Duodenal mucosa (tissue), 2 donors: ENCODE measurements at regions not wholly inside any gene's neighbourhood (a gene's known extent, or its start where the extent isn't known, plus 50 kb on each side); places are given as distances from the start of the nearest gene placed in this dataset.
"Not testable (repeated sequence)": the region's sequence is repeated elsewhere in the genome, so short reads cannot be mapped to it uniquely, and the experiment has no call there.

Experiments used
- H3K27ac ChIP-seq: one replicate; pipeline ENCODE4 v1.7.0; 2013; ENCODE audit warnings: low read depth, low read length
- H3K27me3 ChIP-seq, 2 donors: one replicate each; pipeline ENCODE4 v1.7.0; 2013; ENCODE audit warnings: low read length in 2 of 2, control low read depth in 1 of 2; ENCODE audit not compliant: insufficient read depth in 2 of 2, control insufficient read depth in 1 of 2
- H3K36me3 ChIP-seq, 2 donors: one replicate each; pipeline ENCODE4 v1.7.0; 2013; ENCODE audit warnings: low read length in 2 of 2, control low read depth in 1 of 2; ENCODE audit not compliant: insufficient read depth in 2 of 2, control insufficient read depth in 1 of 2
- H3K4me1 ChIP-seq, 2 donors: one replicate each; pipeline ENCODE4 v1.7.0; 2013; ENCODE audit warnings: low read length in 2 of 2, control low read depth in 1 of 2; ENCODE audit not compliant: insufficient read depth in 2 of 2, control insufficient read depth in 1 of 2
- H3K4me3 ChIP-seq, 2 donors: one replicate each; pipeline ENCODE4 v1.7.0; 2013; ENCODE audit warnings: low read length in 2 of 2, low read depth in 1 of 2
- H3K9ac ChIP-seq, 2 donors: one replicate each; pipeline ENCODE4 v1.7.0; 2013; ENCODE audit warnings: low read length in 2 of 2, low read depth in 1 of 2
- H3K9me3 ChIP-seq, 2 donors: one replicate each; pipeline ENCODE4 v1.7.0; 2013; ENCODE audit warnings: low read length in 2 of 2, control low read depth in 1 of 2; ENCODE audit not compliant: control insufficient read depth in 1 of 2

- Histone ChIP-seq H3K4me3 (no peak overlapping the region), H3K9me3 (no peaks in the 10 kb centered on the region), H3K4me1 (no peaks in the 10 kb centered on the region), H3K27me3 (no peaks in the 10 kb centered on the region), H3K27ac (no peak overlapping the region), H3K36me3 (no peaks in the 10 kb centered on the region), H3K9ac (no peak overlapping the region)
Measured at GRCh38 chr17:70319516-70319915, 150.2 kb downstream of the KCNJ2 start.

DNA sequence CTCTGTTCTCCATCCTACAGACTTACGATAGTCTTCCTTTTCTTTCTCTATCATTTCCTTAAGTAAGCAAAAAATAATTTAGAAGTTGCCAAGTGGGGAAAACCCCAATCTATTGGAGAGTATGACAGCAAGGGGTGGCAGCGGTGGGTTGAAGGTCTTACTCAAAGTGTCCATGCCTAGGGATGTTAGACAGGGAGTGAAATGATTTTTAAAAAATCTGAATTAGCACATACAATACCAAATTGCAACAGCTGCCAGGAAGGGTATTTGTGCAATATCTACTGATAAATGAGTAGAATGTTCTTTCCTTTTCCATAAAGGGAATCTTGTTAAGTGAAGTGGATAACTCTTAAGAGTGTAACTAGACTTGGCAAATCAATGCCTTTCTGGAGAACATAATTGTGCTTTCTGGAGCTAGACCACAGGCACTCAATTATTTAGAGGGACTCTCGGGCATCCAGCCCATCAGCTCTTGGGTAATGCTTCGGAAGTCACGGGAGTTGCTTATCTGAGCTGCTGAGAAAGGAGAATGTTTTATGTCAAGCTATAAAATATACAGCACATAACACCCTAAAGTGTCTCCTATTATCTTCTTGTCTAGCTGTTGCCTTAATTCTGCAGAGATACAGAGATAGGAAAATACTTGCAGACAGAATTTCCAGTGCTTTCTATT lies 151.5 kb downstream of the KCNJ2 start:
- Histone ChIP-seq H3K4me1 (no peaks in the 10 kb centered on the region), H3K27ac (no peak overlapping the region), H3K4me3 (no peak overlapping the region), H3K27me3 (no peaks in the 10 kb centered on the region), H3K36me3 (no peaks in the 10 kb centered on the region), H3K9ac (no peak overlapping the region), H3K9me3 (no peaks in the 10 kb centered on the region)

DNA sequence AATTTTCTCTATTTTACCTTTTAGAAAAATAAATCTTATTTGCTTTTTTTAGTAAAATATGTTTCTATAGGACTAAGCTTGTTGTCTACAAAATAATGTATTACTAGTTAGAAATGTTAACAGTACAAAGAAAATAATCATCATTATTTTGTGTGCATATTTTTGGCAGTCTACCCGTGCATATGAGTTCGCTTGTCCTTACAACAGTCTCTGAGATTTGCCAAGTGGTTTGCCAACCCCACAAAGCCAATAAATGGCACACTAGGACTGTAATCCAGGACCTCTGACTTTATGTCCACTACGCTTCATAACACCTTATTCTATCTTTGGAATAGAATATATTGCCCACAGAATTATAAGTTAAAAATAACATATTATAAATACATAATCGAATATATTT lies 152.0 kb downstream of the KCNJ2 start:
- no peak overlapping the region for H3K27ac ChIP-seq

DNA sequence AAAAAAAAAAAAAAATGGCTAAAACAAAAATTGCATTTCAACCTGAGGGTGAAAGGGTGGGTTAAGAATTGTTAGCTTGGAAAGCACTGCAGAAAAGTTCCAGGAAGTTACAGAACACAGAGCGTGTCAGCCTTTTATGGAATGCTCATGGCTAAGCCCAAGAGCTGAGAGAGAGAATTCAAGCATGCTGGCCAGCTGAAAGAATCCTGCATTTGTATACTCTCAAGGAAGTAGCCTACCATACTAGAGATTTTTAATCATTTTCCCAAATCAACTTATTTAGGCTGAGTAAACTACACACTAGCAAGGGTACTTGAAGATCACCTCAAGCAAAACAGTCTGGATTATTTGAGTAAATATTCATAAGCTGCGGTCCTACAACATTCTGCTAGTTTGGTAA lies 153.9 kb downstream of the KCNJ2 start:
- no peaks in the 10 kb centered on the region for H3K27me3 ChIP-seq
- no peak overlapping the region for H3K4me3 ChIP-seq
- no peak overlapping the region for H3K9ac ChIP-seq
- H3K4me1 ChIP-seq, result no peaks in the 10 kb centered on the region
- H3K36me3 ChIP-seq, result no peaks in the 10 kb centered on the region
- H3K9me3 ChIP-seq, result no peaks in the 10 kb centered on the region
- H3K27ac ChIP-seq, result no peak overlapping the region

More for the DNA sequence above, 152.0 kb downstream of the KCNJ2 start:
- no peaks in the 10 kb centered on the region for H3K27me3 ChIP-seq
- H3K9me3 ChIP-seq, result no peaks in the 10 kb centered on the region
- no peak overlapping the region for H3K4me3 ChIP-seq
- no peak overlapping the region for H3K9ac ChIP-seq
- H3K36me3 ChIP-seq, result no peaks in the 10 kb centered on the region
- H3K4me1 ChIP-seq, result no peaks in the 10 kb centered on the region

DNA sequence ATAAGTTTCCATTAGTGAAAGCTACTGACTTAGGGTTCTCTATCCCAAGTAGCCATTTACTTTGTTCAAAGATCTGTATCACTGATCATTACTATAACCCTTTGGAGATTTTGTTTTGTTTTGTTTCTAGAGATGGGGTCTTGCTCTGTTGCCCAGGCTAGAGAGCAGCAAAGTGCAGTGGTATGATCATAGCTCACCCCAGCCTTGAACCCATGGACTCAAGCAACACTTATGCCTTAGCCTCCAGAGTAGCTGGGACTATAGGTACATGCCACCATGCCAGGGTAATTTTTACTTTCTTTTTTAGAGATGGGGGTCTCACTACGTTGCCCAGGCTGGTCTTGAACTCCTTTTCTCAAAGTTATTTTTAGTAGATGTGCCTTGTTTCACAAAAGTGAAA lies 154.7 kb downstream of the KCNJ2 start:
- Histone ChIP-seq H3K9me3 (no peaks in the 10 kb centered on the region), H3K4me1 (no peaks in the 10 kb centered on the region), H3K27ac (no peak overlapping the region), H3K36me3 (no peaks in the 10 kb centered on the region), H3K27me3 (no peaks in the 10 kb centered on the region), H3K4me3 (no peak overlapping the region), H3K9ac (no peak overlapping the region)

GRCh38 chr17:70327279-70327678 lies 157.9 kb downstream of the KCNJ2 start:
- no peak overlapping the region for H3K27ac ChIP-seq
- no peaks in the 10 kb centered on the region for H3K27me3 ChIP-seq
- H3K9ac ChIP-seq, result no peak overlapping the region
- no peaks in the 10 kb centered on the region for H3K36me3 ChIP-seq
- H3K9me3 ChIP-seq, result no peaks in the 10 kb centered on the region
- H3K4me1 ChIP-seq, result peaks cover 0 to 2% of the 10 kb centered on the region in 2 donors
- no peak overlapping the region for H3K4me3 ChIP-seq

DNA sequence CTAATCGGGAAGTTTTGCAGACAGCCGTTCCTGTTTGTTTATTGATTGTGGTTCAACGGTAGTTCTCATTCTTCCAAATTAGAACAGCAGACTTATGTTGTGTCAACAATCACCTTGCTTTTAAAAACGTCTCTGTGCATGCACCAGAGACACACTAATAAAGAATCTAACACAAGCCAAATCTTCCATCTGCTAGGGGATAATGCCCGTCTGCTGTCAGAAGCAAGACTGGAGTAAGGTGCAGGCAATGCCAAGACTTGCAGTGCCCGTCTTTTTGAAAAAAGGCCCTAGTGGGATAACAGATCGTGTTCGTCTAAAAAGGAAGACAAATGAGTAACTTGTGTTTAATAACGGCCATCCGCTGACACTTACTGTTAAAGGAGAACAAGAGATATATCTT lies 158.4 kb downstream of the KCNJ2 start:
- no peak overlapping the region for H3K4me3 ChIP-seq
- no peak overlapping the region for H3K27ac ChIP-seq
- H3K4me1 ChIP-seq, result peaks cover 2 to 7% of the 10 kb centered on the region in 2 donors
- H3K36me3 ChIP-seq, result no peaks in the 10 kb centered on the region
- no peaks in the 10 kb centered on the region for H3K27me3 ChIP-seq
- H3K9ac ChIP-seq, result no peak overlapping the region
- no peaks in the 10 kb centered on the region for H3K9me3 ChIP-seq

- H3K9me3 ChIP-seq, result no peaks in the 10 kb centered on the region
- H3K4me1 ChIP-seq, result peaks cover 5 to 8% of the 10 kb centered on the region in 2 donors
- no peak overlapping the region for H3K9ac ChIP-seq
- H3K27ac ChIP-seq, result no peak overlapping the region
- H3K27me3 ChIP-seq, result no peaks in the 10 kb centered on the region
- no peaks in the 10 kb centered on the region for H3K36me3 ChIP-seq
- H3K4me3 ChIP-seq, result no peak overlapping the region
Measured at GRCh38 chr17:70329721-70330120, 160.4 kb downstream of the KCNJ2 start.

DNA sequence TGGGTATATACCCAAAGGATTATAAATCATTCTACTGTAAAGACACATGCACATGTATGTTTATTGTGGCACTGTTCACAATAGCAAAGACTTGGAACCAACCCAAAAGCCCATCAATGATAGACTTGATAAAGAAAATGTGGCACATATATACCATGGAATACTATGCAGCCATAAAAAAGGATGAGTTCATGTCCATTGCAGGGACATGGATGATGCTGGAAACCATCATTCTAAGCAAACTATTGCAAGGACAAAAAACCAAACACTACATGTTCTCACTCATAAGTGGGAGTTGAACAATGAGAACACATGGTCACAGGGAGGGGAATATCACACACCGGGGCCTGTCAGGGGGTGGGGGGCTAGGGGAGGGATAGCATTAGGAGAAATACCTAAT lies 161.7 kb downstream of the KCNJ2 start:
- H3K9ac ChIP-seq, H3K4me3 ChIP-seq, H3K27me3 ChIP-seq, H3K9me3 ChIP-seq, H3K27ac ChIP-seq, H3K4me1 ChIP-seq, H3K36me3 ChIP-seq: not testable (repeated sequence)

DNA sequence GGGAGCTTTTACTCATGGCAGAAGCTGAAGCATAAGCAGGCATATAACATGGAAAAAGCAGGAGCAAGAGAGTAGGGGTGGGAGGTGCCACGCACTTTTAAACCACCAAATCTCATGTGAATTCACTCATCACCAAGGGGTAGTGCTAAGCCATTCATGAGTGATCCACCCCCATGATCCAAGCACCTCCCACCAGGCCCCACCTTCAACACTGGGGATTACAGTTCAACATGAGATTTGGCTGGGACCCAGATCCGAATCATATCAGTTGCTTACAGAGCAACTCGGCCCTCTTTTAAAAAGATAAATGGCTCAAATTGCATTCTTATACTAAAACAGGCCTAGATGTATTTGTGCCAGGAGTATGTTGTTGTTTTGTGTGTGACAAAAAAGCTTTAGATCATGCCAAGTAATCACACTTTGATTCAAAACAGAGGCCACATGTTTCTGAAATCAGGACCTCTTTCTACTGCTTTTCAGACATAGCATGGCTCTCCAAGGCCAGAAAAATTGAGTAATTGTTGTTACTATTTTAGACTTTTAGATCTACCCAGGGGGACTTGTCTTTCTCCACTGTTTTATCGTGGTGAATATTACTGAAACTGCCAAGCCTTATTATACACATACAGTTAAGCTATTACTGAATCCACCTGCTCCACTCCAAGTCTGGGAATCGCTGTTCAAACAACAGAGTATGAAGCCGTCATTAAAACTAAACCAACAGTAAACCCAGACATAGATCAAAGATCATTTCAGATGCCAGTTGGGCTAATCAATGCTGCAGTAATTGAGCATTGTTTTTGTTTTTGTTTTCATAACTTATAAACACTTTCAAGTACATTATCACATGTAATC lies 163.3 kb downstream of the KCNJ2 start:
- Histone ChIP-seq H3K4me1 (peaks cover 5 to 8% of the 10 kb centered on the region in 2 donors), H3K27me3 (no peaks in the 10 kb centered on the region), H3K9me3 (no peaks in the 10 kb centered on the region), H3K36me3 (no peaks in the 10 kb centered on the region), H3K9ac (no peak overlapping the region), H3K4me3 (no peak overlapping the region), H3K27ac (no peak overlapping the region)
